GM12864 (cell line): ENCODE measurements at regions not wholly inside any gene's neighbourhood (a gene's known extent, or its start where the extent isn't known, plus 50 kb on each side); places are given as distances from the start of the nearest gene placed in this dataset.

Experiments used
- DNase-seq: peaks from one replicate; pipeline ENCODE4 v3.0.0-alpha.2; 2011; ENCODE audit warnings: low read depth
- H3K4me3 ChIP-seq: 2 replicates; pipeline ENCODE4 v1.5.1; 2011; ENCODE audit warnings: mild to moderate bottlenecking, low read depth, low read length, control low read depth
- CTCF ChIP-seq: IDR thresholded peaks from 2 replicates; pipeline ENCODE4 v1.5.1; 2011; ENCODE audit warnings: low read depth, mild to moderate bottlenecking, moderate library complexity, low read length, control low read depth, inconsistent platforms; ENCODE audit errors: missing control alignments

- no peak overlapping the region for H3K4me3 ChIP-seq
- TF ChIP-seq CTCF: no peak
- no peak for DNase-seq
Measured at GRCh38 chr12:28104903-28105864, 85.1 kb upstream of the CCDC91 start.

GRCh38 chr12:28107679-28108078, 82.6 kb upstream of the CCDC91 start:
- DNase-seq: no peak
- no peak overlapping the region for H3K4me3 ChIP-seq
- TF ChIP-seq CTCF: no peak

GRCh38 chr12:28108599-28108998, 81.7 kb upstream of the CCDC91 start:
- no peak for TF ChIP-seq CTCF

GRCh38 chr12:28110329-28110728, 79.9 kb upstream of the CCDC91 start:
- no peak for TF ChIP-seq CTCF
- no peak overlapping the region for H3K4me3 ChIP-seq
- no peak for DNase-seq

More at GRCh38 chr12:28108599-28108998, 81.7 kb upstream of the CCDC91 start:
- no peak overlapping the region for H3K4me3 ChIP-seq
- DNase-seq: no peak

GRCh38 chr12:28114488-28114887, 75.8 kb upstream of the CCDC91 start:
- TF ChIP-seq CTCF: no peak
- no peak for DNase-seq
- H3K4me3 ChIP-seq: no peak overlapping the region

GRCh38 chr12:28121433-28121832, 68.8 kb upstream of the CCDC91 start:
- no peak overlapping the region for H3K4me3 ChIP-seq
- DNase-seq: no peak

More at GRCh38 chr12:28121433-28121832, 68.8 kb upstream of the CCDC91 start:
- TF ChIP-seq CTCF: no peak
